SK-N-SH treated with all-trans-retinoic acid at 6 μM for 48 hours (cell line): ENCODE measurements at regions not wholly inside any gene's neighbourhood (a gene's known extent, or its start where the extent isn't known, plus 50 kb on each side); places are given as distances from the start of the nearest gene placed in this dataset.

Source experiments
- ATAC-seq: fragments of 200-7000 bp; cut with Tn5 transposase; 3 replicates; pipeline ENCODE4 v1.9.1; 2020; ENCODE audit warnings: mild to moderate bottlenecking, moderate library complexity
- ARNTL ChIP-seq: fragments of 450-650 bp; formaldehyde crosslinking; IDR thresholded peaks from 2 replicates; pipeline ENCODE4 v1.5.0; 2020; ENCODE audit warnings: low read depth, mild to moderate bottlenecking, moderate library complexity, borderline replicate concordance
- BACH2 ChIP-seq: fragments of 250-450 bp; sonication (Bioruptor Pico); IDR thresholded peaks from 2 replicates; pipeline ENCODE4 v1.9.0; 2021; ENCODE audit warnings: mild to moderate bottlenecking, borderline replicate concordance
- CSDC2 ChIP-seq: fragments of 250-450 bp; sonication (Bioruptor Pico); IDR thresholded peaks from 2 replicates; pipeline ENCODE4 v1.5.0; 2020; ENCODE audit warnings: mild to moderate bottlenecking, moderate library complexity
- ESRRG ChIP-seq: fragments of 250-450 bp; sonication (Bioruptor Pico); IDR thresholded peaks from 2 replicates; pipeline ENCODE4 v1.6.1; 2021; ENCODE audit warnings: mild to moderate bottlenecking
- GLIS3 ChIP-seq: fragments of 250-450 bp; sonication (Bioruptor Pico); IDR thresholded peaks from 2 replicates; pipeline ENCODE4 v1.5.0; 2020; ENCODE audit warnings: mild to moderate bottlenecking, moderate library complexity
- ISL1 ChIP-seq: fragments of 250-450 bp; sonication (Bioruptor Pico); IDR thresholded peaks from 2 replicates; pipeline ENCODE4 v2.1.2; 2022; ENCODE audit warnings: mild to moderate bottlenecking, moderate library complexity
- OSR1 ChIP-seq: fragments of 250-450 bp; sonication (Bioruptor Pico); IDR thresholded peaks from 2 replicates; pipeline ENCODE4 v1.8.0; 2022; ENCODE audit warnings: moderate library complexity, mild to moderate bottlenecking, inconsistent platforms
- PPARA ChIP-seq: fragments of 250-450 bp; sonication (Bioruptor Pico); IDR thresholded peaks from 2 replicates; pipeline ENCODE4 v1.5.0; 2020; ENCODE audit warnings: mild to moderate bottlenecking, borderline replicate concordance
- RARB ChIP-seq: fragments of 250-450 bp; sonication (Bioruptor Pico); IDR thresholded peaks from 2 replicates; pipeline ENCODE4 v1.8.0; 2021; ENCODE audit warnings: mild to moderate bottlenecking, moderate library complexity
- SNAI2 ChIP-seq: fragments of 250-450 bp; sonication (Bioruptor Pico); IDR thresholded peaks from 2 replicates; pipeline ENCODE4 v1.5.0; 2020; ENCODE audit warnings: mild to moderate bottlenecking, moderate library complexity
- TCF4 ChIP-seq: fragments of 250-450 bp; sonication (Bioruptor Pico); IDR thresholded peaks from 2 replicates; pipeline ENCODE4 v1.8.0; 2021; ENCODE audit warnings: mild to moderate bottlenecking, moderate library complexity, borderline replicate concordance
- TOX ChIP-seq: fragments of 250-450 bp; sonication (Bioruptor Pico); IDR thresholded peaks from 2 replicates; pipeline ENCODE4 v1.8.0; 2021; ENCODE audit warnings: mild to moderate bottlenecking, moderate library complexity, borderline replicate concordance
- ZC3H10 ChIP-seq: fragments of 250-450 bp; sonication (Bioruptor Pico); IDR thresholded peaks from 2 replicates; pipeline ENCODE4 v1.5.1; 2021; ENCODE audit warnings: mild to moderate bottlenecking, moderate library complexity
- ZFP3 ChIP-seq: fragments of 250-450 bp; sonication (Bioruptor Pico); IDR thresholded peaks from 2 replicates; pipeline ENCODE4 v1.5.0; 2020; ENCODE audit warnings: mild to moderate bottlenecking, moderate library complexity
- ZFP30 ChIP-seq: fragments of 450-650 bp; formaldehyde crosslinking; IDR thresholded peaks from 2 replicates; pipeline ENCODE4 v1.5.0; 2022; ENCODE audit warnings: mild to moderate bottlenecking, moderate library complexity
- ZNF565 ChIP-seq: fragments of 450-650 bp; formaldehyde crosslinking; conservative IDR thresholded peaks from 2 replicates; pipeline ENCODE4 v1.5.0; 2020; ENCODE audit warnings: low read depth, mild to moderate bottlenecking, moderate library complexity
- ZNF70 ChIP-seq: fragments of 450-650 bp; formaldehyde crosslinking; IDR thresholded peaks from 2 replicates; pipeline ENCODE4 v1.5.0; 2020; ENCODE audit warnings: mild to moderate bottlenecking, moderate library complexity
- ZNF8 ChIP-seq: fragments of 450-650 bp; formaldehyde crosslinking; IDR thresholded peaks from 2 replicates; pipeline ENCODE4 v1.5.0; 2020; ENCODE audit warnings: mild to moderate bottlenecking, moderate library complexity
- TF ChIP-seq, protein P1 (sequence below): fragments of 250-450 bp; sonication (Bioruptor Pico); IDR thresholded peaks from 2 replicates; pipeline ENCODE4 v1.5.1; 2020; ENCODE audit warnings: low read depth, mild to moderate bottlenecking, moderate library complexity
- TF ChIP-seq, protein P2 (sequence below): fragments of 250-450 bp; sonication (Bioruptor Pico); IDR thresholded peaks from 2 replicates; pipeline ENCODE4 v1.5.1; 2021; ENCODE audit warnings: mild to moderate bottlenecking, moderate library complexity
- TF ChIP-seq, protein P3 (sequence below): fragments of 250-450 bp; sonication (Bioruptor Pico); IDR thresholded peaks from 2 replicates; pipeline ENCODE4 v1.5.0; 2020; ENCODE audit warnings: mild to moderate bottlenecking, moderate library complexity
- TF ChIP-seq, protein P4 (sequence below): fragments of 250-450 bp; sonication (Bioruptor Pico); IDR thresholded peaks from 2 replicates; pipeline ENCODE4 v1.8.0; 2021; ENCODE audit warnings: low read depth, mild to moderate bottlenecking, moderate library complexity, borderline replicate concordance

DNA sequence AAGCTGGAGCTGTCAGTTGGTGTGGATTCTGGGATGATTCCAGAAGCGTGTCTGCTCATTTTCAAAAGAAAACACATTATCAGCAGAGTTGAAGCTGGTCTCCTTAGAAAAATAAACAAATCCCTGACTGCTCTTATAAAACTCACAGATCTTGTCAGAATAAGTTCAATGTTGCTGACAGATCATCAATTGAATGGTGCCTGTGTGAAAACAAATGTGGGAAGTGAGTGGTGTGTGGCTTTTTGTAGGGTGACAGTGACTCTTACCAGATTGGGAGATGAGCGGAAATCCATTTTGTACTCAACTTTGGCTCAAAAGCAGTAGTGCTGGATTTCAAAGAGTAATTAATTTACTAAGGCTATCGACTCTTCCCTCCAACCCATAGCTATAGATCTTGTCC, 807.8 kb downstream of the RAPGEF2 start:
- no peak for TF ChIP-seq ZC3H10 (CRISPR knock-in tag)
- TF ChIP-seq ARNTL (CRISPR knock-in tag): no peak
- TF ChIP-seq, protein P1, sequence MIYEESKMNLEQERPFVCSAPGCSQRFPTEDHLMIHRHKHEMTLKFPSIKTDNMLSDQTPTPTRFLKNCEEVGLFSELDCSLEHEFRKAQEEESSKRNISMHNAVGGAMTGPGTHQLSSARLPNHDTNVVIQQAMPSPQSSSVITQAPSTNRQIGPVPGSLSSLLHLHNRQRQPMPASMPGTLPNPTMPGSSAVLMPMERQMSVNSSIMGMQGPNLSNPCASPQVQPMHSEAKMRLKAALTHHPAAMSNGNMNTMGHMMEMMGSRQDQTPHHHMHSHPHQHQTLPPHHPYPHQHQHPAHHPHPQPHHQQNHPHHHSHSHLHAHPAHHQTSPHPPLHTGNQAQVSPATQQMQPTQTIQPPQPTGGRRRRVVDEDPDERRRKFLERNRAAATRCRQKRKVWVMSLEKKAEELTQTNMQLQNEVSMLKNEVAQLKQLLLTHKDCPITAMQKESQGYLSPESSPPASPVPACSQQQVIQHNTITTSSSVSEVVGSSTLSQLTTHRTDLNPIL (CRISPR knock-in tag): no peak
- no peak for TF ChIP-seq OSR1
- TF ChIP-seq, protein P2, sequence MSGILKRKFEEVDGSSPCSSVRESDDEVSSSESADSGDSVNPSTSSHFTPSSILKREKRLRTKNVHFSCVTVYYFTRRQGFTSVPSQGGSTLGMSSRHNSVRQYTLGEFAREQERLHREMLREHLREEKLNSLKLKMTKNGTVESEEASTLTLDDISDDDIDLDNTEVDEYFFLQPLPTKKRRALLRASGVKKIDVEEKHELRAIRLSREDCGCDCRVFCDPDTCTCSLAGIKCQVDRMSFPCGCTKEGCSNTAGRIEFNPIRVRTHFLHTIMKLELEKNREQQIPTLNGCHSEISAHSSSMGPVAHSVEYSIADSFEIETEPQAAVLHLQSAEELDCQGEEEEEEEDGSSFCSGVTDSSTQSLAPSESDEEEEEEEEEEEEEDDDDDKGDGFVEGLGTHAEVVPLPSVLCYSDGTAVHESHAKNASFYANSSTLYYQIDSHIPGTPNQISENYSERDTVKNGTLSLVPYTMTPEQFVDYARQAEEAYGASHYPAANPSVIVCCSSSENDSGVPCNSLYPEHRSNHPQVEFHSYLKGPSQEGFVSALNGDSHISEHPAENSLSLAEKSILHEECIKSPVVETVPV (CRISPR knock-in tag): no peak
- TF ChIP-seq ESRRG (CRISPR knock-in tag): no peak
- TF ChIP-seq GLIS3 (CRISPR knock-in tag): no peak
- no peak for TF ChIP-seq TCF4
- TF ChIP-seq ISL1 (CRISPR knock-in tag): no peak
- no peak for TF ChIP-seq CSDC2
- TF ChIP-seq BACH2: no peak
- TF ChIP-seq ZNF8 (CRISPR knock-in tag): no peak
- TF ChIP-seq RARB (CRISPR knock-in tag): no peak
- no peak for TF ChIP-seq ZFP30
- TF ChIP-seq TOX: no peak
- TF ChIP-seq, protein P3, sequence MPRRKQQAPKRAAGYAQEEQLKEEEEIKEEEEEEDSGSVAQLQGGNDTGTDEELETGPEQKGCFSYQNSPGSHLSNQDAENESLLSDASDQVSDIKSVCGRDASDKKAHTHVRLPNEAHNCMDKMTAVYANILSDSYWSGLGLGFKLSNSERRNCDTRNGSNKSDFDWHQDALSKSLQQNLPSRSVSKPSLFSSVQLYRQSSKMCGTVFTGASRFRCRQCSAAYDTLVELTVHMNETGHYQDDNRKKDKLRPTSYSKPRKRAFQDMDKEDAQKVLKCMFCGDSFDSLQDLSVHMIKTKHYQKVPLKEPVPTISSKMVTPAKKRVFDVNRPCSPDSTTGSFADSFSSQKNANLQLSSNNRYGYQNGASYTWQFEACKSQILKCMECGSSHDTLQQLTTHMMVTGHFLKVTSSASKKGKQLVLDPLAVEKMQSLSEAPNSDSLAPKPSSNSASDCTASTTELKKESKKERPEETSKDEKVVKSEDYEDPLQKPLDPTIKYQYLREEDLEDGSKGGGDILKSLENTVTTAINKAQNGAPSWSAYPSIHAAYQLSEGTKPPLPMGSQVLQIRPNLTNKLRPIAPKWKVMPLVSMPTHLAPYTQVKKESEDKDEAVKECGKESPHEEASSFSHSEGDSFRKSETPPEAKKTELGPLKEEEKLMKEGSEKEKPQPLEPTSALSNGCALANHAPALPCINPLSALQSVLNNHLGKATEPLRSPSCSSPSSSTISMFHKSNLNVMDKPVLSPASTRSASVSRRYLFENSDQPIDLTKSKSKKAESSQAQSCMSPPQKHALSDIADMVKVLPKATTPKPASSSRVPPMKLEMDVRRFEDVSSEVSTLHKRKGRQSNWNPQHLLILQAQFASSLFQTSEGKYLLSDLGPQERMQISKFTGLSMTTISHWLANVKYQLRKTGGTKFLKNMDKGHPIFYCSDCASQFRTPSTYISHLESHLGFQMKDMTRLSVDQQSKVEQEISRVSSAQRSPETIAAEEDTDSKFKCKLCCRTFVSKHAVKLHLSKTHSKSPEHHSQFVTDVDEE (CRISPR knock-in tag): no peak
- TF ChIP-seq SNAI2 (CRISPR knock-in tag): no peak
- no peak for TF ChIP-seq ZNF70 (CRISPR knock-in tag)
- no peak for TF ChIP-seq ZFP3 (CRISPR knock-in tag)
- TF ChIP-seq PPARA: no peak
- no peak for ATAC-seq

DNA sequence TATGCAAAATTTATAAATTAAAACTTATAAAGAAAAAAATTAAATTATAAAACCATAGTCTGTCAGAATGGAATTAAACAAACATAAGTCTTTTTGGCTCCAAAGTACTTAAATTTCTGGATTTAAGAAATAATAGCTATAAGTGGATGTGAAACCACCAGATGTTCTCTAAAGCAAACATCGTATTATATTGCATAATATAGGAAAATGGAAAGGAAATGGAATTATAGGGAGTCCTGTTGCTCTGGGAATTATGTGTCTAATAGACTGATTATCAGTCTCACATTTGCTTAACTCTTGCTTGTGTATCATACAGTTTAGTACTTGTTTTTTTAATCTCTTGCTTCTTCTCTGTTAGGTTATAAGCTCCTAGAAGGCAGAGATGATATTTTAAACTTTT, 819.2 kb downstream of the RAPGEF2 start:
- no peak for ATAC-seq
- TF ChIP-seq, protein P3 (CRISPR knock-in tag): no peak
- TF ChIP-seq TCF4: peak; percentile 78
- TF ChIP-seq, all 23 proteins: peak for 1

DNA sequence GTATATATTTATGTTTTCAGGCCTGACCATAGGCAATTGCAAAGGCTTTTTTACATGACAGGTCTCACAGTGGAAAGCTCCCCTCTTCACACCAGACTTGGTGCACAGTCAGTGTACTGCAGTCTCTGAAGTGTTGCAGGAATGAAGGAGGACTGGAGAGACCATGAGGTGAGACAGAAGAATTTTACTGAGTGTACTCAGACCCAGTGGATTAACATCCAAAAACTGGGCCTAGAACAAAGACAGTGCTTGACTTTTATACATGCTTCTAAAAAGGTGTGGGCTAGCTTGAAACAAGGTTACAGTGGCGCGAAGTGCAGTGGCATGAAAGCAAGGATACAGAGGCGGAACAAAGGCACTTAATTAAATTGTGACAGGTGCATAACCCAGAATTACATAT, 822.9 kb downstream of the RAPGEF2 start:
- ATAC-seq: no peak
- TF ChIP-seq TOX: no peak
- TF ChIP-seq, protein P4, sequence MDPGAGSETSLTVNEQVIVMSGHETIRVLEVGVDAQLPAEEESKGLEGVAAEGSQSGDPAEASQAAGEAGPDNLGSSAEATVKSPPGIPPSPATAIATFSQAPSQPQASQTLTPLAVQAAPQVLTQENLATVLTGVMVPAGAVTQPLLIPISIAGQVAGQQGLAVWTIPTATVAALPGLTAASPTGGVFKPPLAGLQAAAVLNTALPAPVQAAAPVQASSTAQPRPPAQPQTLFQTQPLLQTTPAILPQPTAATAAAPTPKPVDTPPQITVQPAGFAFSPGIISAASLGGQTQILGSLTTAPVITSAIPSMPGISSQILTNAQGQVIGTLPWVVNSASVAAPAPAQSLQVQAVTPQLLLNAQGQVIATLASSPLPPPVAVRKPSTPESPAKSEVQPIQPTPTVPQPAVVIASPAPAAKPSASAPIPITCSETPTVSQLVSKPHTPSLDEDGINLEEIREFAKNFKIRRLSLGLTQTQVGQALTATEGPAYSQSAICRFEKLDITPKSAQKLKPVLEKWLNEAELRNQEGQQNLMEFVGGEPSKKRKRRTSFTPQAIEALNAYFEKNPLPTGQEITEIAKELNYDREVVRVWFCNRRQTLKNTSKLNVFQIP (CRISPR knock-in tag): no peak
- TF ChIP-seq ISL1 (CRISPR knock-in tag): no peak
- TF ChIP-seq, protein P1 (CRISPR knock-in tag): no peak
- TF ChIP-seq ARNTL (CRISPR knock-in tag): no peak
- TF ChIP-seq ZNF565: no peak
- TF ChIP-seq ESRRG (CRISPR knock-in tag): no peak
